GM21515 (cell line): ENCODE measurements at regions not wholly inside any gene's neighbourhood (a gene's known extent, or its start where the extent isn't known, plus 50 kb on each side); places are given as distances from the start of the nearest gene placed in this dataset.
"Not testable (repeated sequence)": the region's sequence is repeated elsewhere in the genome, so short reads cannot be mapped to it uniquely, and the experiment has no call there.

Experiments
- ATAC-seq: cut with Tn5 transposase; IDR thresholded peaks from one replicate; pipeline ENCODE4 v1.9.1; 2021; ENCODE audit not compliant: unreplicated experiment

DNA sequence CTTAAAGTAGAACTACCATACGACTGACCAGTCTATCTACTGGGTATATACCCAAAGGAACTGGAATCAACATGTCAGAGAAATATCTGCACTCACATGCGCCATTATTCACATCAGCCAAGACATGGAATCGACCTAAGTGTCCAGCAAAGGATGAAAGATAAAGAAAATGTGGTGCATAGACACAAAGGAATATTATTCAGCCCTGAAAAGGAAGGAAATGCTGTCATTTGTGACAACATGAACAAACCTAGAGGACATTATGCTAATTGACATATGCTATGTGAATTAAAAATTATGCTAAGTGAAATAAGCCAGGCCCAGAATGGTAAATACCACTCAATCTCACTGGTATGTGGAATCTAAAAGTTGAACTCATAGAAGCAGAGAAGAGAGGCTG is 123.7 kb downstream of the KLF6 start:
- no peak for ATAC-seq

DNA sequence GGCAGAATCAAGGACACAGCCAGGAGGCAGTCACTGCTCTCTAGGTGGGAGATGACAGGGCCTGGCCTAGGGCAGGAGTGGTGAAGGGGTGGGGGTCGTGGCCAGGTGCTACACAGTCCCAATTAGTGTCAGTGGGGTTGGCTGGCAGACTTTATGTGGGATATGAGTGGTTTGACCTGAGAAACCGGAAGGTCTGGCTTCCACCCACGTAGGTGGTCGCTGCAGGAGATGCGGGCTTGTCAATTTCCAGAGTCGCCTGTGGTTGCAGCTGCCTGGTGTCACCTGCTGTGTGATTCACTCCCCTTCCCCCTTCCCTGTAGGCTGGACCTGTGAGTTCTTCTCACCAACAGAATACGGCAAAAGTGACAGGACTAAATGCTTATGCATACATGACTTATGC is 124.3 kb downstream of the KLF6 start:
- no peak for ATAC-seq

DNA sequence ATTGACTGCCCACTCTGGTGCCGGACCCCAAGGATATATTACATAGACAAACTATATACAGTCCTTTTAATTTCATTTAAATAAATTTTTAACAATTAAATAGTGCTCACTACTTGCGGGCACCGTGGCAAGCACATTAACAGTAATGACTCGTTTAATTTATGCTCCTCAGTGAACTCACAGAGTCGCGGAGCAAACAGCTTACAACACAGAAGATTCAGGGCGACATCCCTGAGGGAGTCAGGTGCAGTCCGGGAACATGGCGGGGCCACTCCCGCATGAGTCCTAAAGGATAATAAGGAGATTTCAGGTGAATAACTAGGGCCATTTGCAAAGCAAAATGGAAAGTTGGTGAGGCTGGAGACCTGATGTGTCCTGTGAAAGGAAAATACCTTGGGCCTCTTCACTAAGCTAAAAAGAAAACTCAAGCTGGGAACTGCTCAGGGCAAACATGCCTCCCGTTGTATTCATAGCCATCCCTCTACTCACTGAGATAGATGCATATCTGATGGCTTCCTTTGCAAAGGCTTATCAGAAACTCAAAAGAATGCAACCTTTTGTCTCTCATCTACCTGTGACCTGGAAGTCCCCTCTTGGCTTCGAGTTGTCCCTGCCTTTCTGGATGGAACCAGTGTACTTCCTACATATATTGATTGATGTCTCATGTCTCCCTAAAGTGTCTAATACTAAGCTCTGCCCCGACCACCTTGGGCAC is 125.6 kb downstream of the KLF6 start:
- no peak for ATAC-seq

DNA sequence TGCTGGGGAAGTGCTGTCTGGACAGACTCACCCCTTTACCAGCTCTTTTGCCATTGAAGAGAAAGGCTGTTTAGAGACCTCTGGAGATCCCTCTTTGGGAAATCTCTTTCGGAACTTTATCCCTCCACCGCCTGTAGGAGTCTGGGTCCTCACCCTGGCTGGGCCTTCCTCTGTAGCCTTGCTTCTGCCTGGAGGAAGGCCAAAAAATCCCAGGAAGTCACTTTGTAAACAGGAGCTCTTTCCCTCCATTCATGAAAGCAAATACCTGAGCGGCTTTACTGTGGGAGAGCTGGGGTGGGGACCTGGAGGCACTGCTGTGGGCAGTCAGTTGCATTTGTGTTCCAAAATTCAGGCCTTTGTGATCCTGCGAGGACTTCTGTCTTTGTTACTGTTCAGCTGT is 126.2 kb downstream of the KLF6 start:
- ATAC-seq, result no peak

DNA sequence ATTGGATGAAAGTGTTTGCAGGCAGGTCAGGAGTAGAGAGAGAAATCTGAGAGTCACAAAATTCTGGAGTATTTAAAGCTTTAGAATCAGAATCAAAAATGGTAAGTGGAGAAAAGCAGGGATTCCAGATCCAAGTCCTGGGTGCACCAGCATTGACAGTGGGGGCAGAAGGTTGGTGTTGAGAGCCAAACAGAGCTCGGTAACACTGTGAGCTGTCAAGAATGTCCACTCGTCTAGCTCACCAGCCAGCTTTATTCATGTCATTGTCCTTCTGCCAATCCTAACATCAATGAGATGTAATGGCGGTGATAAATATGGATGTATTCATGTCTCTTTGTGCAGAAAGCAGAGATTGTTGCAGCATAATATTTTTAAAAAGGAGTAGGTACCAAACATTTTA is 128.8 kb downstream of the KLF6 start:
- no peak for ATAC-seq

DNA sequence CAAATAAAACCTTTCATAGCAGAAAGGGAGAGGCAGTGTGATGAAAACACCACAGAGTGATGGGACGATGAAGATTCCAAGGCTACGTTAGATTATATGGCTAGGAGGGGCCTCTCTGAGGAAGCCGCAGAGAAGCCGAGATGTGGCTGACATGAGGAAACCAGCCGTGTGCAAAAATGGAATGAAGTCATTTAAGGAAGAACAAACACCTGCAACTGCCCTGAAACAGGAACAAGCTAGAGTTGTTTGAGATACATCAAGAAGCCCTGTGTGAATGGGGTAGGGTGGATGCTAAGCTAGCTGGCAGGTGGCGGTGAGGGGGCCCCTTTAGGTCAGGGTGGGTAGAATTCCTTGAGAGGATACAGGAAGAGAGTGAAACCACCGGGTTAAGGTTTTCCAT is 129.5 kb downstream of the KLF6 start:
- ATAC-seq, result no peak

DNA sequence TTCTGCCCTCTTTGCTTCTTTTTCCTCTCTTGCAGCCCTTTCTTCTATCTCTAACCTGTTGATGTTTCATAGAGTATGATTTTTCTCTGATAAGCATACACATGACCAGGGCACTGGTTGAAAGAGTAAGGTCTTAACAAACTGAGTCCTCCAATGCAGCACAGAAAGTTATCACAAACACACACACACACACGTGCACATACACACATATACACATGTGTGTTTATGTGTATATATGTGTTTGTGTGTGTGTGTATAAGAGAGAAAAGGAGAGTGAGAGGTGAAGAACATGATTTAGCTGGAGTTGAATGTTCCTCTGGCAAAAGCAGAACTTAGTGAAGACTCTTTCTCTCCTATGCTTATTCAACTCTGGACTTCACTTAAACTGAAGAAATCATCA is 130.0 kb downstream of the KLF6 start:
- no peak for ATAC-seq

DNA sequence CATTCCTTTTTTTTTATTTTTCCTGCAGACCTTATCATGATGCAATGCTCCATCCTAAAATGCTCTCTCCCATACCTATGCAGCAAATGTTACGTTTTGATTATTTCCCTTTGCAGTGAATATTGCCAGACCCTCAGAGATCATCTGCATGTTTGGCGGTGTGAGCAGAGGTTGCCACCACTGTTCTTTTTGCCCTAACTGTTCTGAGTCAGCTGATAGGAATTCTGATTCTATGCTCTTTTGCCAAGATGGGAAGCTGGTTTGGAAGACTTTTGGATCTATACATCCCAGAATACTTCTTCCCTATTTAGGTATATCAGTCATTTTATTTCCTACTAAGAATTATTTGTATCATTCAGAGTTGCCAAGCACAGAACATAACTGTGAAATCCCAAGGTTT is 130.5 kb downstream of the KLF6 start:
- ATAC-seq, result no peak

DNA sequence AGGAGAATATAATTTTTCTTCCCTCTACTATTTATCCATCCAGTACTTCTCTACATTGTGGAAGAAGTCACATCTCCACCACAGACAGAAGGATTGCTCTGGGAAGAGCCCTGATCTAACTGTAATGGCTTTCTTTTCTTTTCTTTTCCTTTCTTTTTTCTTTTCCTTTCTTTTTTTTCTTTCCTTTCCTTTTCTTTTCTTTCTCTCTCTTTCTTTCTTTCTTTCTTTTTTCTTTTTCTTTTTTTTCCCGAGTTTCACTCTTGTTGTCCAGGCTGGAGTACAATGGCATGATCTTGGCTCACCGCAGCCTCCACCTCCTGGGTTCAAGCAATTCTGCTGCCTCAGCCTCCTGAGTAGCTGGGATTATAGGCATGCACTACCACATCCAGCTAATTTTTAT is 131.7 kb downstream of the KLF6 start:
- ATAC-seq, result not testable (repeated sequence)

DNA sequence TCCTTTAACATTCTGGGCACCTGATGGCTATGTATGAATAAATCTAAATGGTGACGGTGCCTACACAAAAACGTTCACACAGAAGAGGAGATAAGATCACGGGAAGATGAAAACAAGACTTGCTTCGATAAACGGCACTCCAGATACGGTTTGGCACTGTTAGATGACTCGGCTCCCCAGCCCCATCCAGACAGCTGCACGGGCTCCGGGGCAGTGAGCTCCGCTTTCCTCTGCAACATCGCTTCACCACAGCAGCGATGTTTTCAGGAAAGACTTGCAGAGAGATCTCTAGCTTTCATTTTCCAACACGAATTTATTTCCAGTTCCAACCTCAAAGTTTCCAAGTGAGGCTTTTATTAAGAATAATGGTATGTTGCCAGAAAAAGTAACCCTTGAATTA is 132.1 kb downstream of the KLF6 start:
- ATAC-seq, result no peak

DNA sequence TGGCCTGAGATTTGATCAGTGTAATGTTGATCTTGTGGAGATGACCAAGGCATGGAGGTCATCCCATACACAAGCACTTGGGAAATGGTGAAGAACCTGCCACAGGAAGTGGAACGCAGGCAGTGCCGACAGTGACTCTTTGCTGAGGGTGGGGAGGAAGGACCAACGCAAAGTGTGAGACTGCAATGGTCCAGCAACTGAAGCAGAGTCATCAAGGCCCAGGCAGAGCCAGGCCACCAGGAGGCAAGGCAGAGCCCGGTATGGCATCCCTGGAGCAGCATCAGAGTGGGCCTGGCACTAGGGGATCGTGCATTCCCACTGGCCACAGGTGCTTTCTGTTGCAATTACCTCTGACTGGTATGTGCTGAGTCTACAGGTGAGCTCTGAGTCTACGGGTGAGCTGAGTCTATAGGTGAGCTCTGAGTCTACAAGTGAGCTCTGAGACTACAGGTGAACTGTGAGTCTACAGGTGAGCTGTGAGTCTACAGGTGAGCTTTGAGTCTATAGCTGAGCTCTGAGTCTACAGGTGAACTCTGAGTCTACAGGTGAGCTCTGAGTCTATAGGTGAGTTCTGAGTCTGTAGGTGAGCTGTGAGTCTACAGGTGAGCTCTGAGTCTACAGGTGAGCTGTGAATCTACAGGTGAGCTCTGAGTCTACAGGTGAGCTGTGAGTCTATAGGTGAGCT is 132.9 kb downstream of the KLF6 start:
- ATAC-seq, result no peak

DNA sequence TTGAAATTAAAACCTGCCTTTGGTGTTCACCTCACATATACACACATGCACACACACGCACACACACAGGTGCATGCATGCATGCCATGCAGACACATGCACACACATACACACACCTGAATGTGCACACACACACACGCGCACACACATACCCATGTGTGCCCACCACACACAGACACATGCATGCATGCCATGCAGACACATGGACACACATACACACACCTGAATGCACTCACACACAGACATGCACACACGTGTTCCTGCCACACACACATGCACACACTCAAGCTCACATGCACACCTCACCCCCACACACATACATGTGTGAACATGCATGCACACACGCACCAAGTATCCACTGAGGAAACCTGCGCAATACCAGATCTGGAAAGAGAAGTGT is 136.4 kb downstream of the KLF6 start:
- ATAC-seq, result no peak

DNA sequence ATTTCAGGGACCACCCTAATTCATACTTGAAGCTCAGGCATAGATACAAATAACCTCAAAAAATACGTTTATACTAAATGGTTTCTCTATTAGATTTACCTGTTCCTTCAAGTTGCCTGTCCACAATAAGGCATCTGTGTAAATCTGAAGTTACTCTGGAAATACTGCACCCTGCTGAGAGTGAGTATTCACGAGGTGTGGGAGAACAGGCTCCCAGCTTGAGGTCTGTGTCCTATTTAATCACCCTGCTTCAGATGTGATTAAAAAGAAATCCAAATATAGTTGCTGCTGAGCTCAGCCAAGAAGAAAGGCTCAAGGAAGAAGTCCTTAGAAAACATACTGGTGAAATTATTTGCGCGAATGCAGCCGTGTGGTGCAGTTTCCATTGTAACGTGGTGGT is 136.8 kb downstream of the KLF6 start:
- ATAC-seq, result no peak

DNA sequence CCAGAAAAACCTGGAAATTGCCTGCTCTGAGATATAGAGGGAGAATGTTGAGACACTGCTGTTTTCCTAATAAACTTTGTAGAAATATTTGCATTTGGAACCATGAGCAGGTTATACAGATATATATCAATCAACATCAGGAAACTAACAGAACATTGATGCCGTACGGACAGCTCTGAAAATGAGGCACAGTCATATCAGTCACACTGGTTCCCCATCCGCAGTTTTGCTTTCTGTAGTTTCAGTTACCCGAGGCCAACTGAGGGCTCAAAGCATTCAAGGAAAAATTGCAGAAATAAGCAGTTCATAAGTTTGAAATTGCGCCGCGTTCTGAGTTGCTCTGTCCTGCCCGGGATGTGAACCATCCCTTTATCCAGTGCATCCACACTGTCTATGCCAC is 137.9 kb downstream of the KLF6 start:
- peak; percentile 68 for ATAC-seq

DNA sequence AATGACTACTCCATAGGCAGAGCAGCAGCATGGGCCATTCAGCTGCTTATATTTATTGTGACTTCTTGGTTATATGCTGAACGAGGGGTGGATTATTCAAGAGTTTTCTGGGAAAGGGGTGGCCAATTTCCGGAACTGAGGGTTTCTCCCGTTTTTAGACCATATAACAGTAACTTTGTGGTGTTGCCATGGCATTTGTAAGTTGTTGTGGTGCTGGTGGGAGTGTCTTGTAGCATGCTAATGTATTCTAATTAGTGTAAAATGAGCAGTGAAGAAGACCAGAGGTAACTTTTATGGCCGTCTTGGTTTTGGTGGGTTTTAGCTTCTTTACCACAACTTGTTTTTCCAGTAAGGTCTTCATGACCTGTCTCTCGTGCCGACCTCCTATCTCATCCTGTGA is 139.6 kb downstream of the KLF6 start:
- ATAC-seq, result no peak

DNA sequence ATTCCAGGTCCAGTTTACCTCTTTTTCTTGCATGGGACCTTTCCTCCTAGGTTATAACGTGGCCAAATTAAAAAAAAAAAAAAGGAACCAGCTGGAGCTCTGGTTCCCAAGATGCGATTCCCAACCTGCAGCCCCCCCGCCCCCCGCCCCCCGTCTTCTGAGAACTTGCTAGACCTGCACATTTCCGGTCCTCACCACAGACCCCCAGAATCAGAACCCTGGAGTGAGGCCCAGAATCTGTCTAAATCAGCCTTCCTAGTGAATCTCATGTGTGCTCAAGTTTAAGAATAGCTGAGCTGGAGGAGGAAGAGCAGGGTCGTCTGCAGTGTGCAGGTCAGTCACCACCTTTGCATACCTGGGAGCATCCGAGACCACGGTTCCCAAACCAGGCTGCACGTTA is 144.2 kb downstream of the KLF6 start:
- ATAC-seq, result no peak

DNA sequence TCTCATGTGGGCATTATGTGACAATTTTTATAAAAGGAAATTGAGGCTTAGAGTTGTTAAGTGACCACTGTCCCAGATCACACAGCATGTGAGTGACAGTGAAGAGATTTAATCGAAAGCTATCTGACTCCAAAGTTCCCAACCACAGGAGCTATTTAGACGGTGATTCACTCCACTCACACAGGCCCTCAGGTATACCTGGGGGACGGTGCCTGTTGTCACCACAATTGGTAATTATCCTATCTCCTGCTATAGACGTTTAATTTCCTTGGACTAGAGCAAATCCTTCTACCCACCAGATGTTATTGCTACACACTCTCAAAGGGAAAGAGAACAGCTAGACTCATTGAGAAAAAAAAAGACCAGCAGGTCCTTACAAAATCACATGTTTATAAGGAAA is 145.5 kb downstream of the KLF6 start:
- ATAC-seq, result no peak

DNA sequence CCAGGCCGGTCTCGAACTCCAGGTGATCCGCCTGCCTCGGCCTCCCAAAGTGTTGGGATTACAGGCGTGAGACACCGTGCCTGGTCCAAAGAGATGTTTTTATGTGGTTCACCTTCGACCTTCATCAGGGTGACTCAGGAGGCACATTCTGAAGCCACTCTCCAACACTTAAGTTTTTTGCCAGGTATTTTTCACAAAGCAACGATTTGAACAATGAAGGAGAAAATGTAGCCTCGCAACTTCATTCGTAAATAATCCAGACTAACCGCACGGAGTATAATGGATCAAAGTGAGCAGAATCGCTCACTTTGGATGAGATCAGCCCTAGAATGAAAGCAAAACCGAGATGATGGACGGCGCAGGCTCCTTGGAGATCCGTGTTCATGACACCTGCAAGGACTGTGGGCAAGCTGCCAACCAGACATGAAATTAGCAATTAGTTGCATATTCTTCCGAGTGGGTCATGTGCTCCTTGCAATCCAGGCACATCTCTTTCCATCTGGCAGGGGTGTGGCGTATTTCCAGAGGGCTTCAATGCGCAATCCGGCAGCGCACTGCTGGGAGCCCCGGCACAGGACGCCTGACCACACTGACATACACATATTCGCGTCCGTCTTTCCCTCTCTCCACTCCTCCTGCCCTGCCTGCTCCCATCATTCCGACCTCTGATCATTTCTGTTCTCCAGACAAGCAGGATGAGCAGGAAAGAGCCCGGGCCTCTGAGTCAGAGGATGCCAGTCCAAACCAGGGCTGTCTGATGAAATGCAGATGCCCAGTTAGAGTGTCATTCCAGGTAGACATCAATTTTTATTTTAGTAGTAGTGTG is 148.4 kb downstream of the KLF6 start:
- no peak for ATAC-seq

DNA sequence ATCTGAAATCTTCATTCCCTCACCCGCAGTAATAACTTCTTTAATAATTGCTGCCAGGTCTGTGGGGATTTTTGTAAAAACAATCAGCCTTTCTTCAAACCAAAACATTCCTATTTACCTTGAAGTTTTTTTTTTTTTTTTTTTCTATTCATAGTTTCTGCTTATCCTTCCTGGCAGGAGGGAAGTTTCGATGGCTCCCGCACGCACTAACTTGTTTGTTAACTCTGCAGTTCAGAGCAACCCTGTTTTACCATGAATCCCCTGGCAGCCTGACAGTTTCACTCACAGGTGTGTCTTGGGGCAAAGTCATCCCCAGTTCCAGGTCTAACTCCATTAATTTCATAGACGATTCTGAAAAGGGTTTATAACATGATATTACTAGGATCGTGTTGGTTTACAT is 149.3 kb downstream of the KLF6 start:
- no peak for ATAC-seq

DNA sequence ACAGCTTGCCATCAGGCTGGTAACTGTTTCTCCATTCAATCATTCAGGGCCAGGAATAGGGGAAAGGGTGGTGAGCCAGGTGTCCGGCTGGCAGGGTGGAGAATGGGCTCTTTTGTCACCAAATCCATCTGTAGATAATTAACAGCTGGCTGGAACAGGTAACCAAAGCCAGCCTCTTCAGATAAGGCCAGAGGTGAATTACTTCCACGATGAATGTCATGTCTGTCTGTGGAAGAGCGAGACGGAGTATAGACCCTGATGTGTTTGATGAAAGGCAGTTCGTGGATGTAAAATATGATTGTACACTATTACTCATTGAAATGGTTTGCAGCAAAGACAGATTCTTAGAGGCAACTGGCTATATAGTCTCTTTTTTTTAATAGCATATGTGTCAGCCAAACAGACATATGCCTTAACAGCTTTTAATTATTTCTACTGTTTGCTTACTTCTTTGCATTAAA is 149.8 kb downstream of the KLF6 start:
- no peak for ATAC-seq

DNA sequence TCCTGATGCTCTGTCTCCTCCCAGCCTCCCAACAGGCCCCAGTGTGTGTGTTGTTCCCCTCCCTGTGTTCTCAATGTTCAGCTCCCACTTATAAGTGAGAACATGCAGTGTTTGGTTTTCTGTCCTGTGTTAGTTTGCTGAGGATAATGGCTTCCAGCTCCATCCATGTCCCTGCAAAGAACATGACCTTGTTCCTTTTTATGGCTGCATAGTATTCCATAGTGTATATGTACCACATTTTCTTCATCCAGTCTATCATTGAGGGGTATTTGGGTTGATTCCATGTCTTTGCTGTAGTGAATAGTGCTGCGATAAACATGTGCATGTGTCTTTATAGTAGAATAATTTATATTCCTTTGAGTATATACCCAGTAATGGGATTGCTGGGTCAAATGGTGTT is 150.4 kb downstream of the KLF6 start:
- ATAC-seq, result not testable (repeated sequence)
